OCI-LY3 (cell line): ENCODE measurements at regions not wholly inside any gene's neighbourhood (a gene's known extent, or its start where the extent isn't known, plus 50 kb on each side); places are given as distances from the start of the nearest gene placed in this dataset.

ENCODE experiments used
- H2AFZ ChIP-seq: fragments of 200-600, 300-600 bp; shearing (Covaris generic); 2 replicates; pipeline ENCODE4 v1.6.0; 2014; ENCODE audit warnings: antibody characterized with exemption, low read depth, low read length
- H3K27ac ChIP-seq: fragments of 200-600, 300-600 bp; sonication (generic); 2 replicates; pipeline ENCODE4 v1.5.1; 2014; ENCODE audit warnings: mild to moderate bottlenecking, low read length, moderate library complexity, mixed read lengths
- H3K27me3 ChIP-seq: fragments of 200-600, 300-600 bp; sonication (generic); 2 replicates; pipeline ENCODE4 v1.6.1; 2014; ENCODE audit warnings: low read depth, low read length, mixed read lengths
- H3K36me3 ChIP-seq: fragments of 200-600, 300-600 bp; sonication (generic); replicated peaks from 2 replicates; pipeline ENCODE3; 2014; ENCODE audit warnings: low read depth, low read length, mixed read lengths
- H3K4me1 ChIP-seq: fragments of 300-600, 200-600 bp; sonication (generic); 2 replicates; pipeline ENCODE4 v1.6.1; 2014; ENCODE audit warnings: low read length, mixed read lengths
- H3K4me2 ChIP-seq: fragments of 200-600, 300-600 bp; sonication (generic); 2 replicates; pipeline ENCODE4 v1.6.1; 2014; ENCODE audit warnings: low read length, mixed read lengths
- H3K4me3 ChIP-seq: fragments of 300-600, 200-600 bp; sonication (generic); 2 replicates; pipeline ENCODE4 v1.5.1; 2014; ENCODE audit warnings: antibody characterized with exemption, mild to moderate bottlenecking, low read length, moderate library complexity
- H3K79me2 ChIP-seq: fragments of 300-600, 200-600 bp; shearing (Covaris generic); 2 replicates; pipeline ENCODE4 v1.6.1; 2014; ENCODE audit warnings: mild to moderate bottlenecking, low read length, mixed read lengths
- H3K9ac ChIP-seq: fragments of 300-600, 200-600 bp; shearing (Covaris generic); 2 replicates; pipeline ENCODE4 v1.6.0; 2014; ENCODE audit warnings: mild to moderate bottlenecking, low read length, moderate library complexity
- H3K9me3 ChIP-seq: fragments of 200-600, 300-600 bp; shearing (Covaris generic); 2 replicates; pipeline ENCODE4 v1.6.1; 2014; ENCODE audit warnings: low read length, mixed read lengths; ENCODE audit not compliant: insufficient read depth
- H4K20me1 ChIP-seq: fragments of 200-600, 300-600 bp; sonication (generic); 2 replicates; pipeline ENCODE4 v1.6.1; 2016; ENCODE audit warnings: low read length, mixed read lengths; ENCODE audit not compliant: insufficient read depth
- EZH2phosphoT487 ChIP-seq: fragments of 200-600 bp; shearing (Covaris generic); IDR thresholded peaks from 2 replicates; pipeline ENCODE4 v1.6.1; 2018; ENCODE audit warnings: antibody characterized with exemption, mixed run types, low read depth
- TF ChIP-seq, protein P1 (sequence below): fragments of 200-600, 300-600 bp; sonication (generic); IDR thresholded peaks from 2 replicates; pipeline ENCODE4 v1.5.1; 2014; ENCODE audit warnings: antibody characterized with exemption, low read length, low read depth

GRCh38 chr16:9489835-9490467 is 398.5 kb downstream of the HAPSTR1 start:
- Histone ChIP-seq H3K9me3 (no peaks in the 10 kb centered on the region), H3K4me1 (no peaks in the 10 kb centered on the region), H3K4me3 (no peak overlapping the region), H3K9ac (no peak overlapping the region), H2AFZ (no peak overlapping the region), H3K4me2 (no peak overlapping the region), H3K79me2 (no peaks in the 10 kb centered on the region), H3K27ac (no peak overlapping the region), H3K27me3 (peaks cover 3% of the 10 kb centered on the region; the same call in 1 of the 2 replicates), H3K36me3 (no peaks in the 10 kb centered on the region), H4K20me1 (no peaks in the 10 kb centered on the region)
- TF ChIP-seq, protein P1, sequence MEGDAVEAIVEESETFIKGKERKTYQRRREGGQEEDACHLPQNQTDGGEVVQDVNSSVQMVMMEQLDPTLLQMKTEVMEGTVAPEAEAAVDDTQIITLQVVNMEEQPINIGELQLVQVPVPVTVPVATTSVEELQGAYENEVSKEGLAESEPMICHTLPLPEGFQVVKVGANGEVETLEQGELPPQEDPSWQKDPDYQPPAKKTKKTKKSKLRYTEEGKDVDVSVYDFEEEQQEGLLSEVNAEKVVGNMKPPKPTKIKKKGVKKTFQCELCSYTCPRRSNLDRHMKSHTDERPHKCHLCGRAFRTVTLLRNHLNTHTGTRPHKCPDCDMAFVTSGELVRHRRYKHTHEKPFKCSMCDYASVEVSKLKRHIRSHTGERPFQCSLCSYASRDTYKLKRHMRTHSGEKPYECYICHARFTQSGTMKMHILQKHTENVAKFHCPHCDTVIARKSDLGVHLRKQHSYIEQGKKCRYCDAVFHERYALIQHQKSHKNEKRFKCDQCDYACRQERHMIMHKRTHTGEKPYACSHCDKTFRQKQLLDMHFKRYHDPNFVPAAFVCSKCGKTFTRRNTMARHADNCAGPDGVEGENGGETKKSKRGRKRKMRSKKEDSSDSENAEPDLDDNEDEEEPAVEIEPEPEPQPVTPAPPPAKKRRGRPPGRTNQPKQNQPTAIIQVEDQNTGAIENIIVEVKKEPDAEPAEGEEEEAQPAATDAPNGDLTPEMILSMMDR: no peak
- TF ChIP-seq EZH2phosphoT487: no peak

DNA sequence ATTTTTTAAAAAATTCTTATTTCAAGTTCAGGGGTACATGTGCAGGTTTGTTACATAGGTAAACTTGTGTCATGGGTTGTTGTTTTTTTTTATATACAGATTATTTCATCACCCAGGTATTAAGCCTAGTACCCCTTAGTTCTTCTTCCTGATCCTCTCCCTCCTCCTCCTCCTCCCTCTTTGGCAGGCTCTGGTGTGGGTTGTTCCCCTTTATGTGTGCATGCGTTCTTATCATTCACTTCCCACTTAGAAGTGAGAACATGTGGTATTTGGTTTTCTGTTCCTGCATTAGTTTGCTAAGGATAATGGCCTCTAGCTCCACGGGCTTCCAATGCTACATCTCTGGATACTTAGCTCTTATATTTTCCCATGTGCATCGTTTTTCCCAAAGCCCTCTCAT is 404.4 kb downstream of the HAPSTR1 start:
- Histone ChIP-seq H3K79me2 (no peaks in the 10 kb centered on the region), H3K36me3 (no peaks in the 10 kb centered on the region), H3K4me2 (no peak overlapping the region), H3K9ac (no peak overlapping the region), H3K9me3 (no peaks in the 10 kb centered on the region), H3K4me1 (no peaks in the 10 kb centered on the region), H3K27ac (no peak overlapping the region), H4K20me1 (no peaks in the 10 kb centered on the region), H3K4me3 (no peak overlapping the region), H2AFZ (no peak overlapping the region), H3K27me3 (peaks cover 3% of the 10 kb centered on the region; the same call in 1 of the 2 replicates)
- no peak for TF ChIP-seq EZH2phosphoT487
- TF ChIP-seq, protein P1: no peak

DNA sequence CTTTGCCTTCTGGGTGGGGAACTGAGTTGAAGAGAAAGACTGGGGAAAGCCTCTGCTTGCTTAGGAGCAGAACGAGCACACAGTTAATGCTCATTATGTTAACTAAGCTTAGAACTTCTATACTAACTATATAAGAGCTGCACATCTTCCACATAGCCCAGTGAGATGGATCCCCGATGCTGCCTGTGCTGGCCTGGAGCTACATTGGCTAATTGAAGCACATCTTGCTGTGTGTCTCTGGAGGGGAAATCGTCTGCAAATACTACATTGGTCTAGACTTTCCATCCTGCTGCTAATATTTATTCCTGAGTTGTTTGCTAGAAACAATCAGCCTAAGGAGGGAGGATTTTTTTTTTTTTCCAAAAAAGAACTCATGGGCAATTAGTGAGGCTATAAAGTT is 406.3 kb downstream of the HAPSTR1 start:
- no peaks in the 10 kb centered on the region for H3K79me2 ChIP-seq
- no peaks in the 10 kb centered on the region for H3K9me3 ChIP-seq
- no peak overlapping the region for H3K9ac ChIP-seq
- H3K4me3 ChIP-seq: no peak overlapping the region
- no peaks in the 10 kb centered on the region for H3K4me1 ChIP-seq
- H3K36me3 ChIP-seq: no peaks in the 10 kb centered on the region
- H3K4me2 ChIP-seq: no peak overlapping the region
- H3K27me3 ChIP-seq: peaks cover 3% of the 10 kb centered on the region; the same call in 1 of the 2 replicates
- no peaks in the 10 kb centered on the region for H4K20me1 ChIP-seq
- H3K27ac ChIP-seq: no peak overlapping the region
- TF ChIP-seq EZH2phosphoT487: no peak
- TF ChIP-seq, protein P1: no peak
- no peak overlapping the region for H2AFZ ChIP-seq

DNA sequence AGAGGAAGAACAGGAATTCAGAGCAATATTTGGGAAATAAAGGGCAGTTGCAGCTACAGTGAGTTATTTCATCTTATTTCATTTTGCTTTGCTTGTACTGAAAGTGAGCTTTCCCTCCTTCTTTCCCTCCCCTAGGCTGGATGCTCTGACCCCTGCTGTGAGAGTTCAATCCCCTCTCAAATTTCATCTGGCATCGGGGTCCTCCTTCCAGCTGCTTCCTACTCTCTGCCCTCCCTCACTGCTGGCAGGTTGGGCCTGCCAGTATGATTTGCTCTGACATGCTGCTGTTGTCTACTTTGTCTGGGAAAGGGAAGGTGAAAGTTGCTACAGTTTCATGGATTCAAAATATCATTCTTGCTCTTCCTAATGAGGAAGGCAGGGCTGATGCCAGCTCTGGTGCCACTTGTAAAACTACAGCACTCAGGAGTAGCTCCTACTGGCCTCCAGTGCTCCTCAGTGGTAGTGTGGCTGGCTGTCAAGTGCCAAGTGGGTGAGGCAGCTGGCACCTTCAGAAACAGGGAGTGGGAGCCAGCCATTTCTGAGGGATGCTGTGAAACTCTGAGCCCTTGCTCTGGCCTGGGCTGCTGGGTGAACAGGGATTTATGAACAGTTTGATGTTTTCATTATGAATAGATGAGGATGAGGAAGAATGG is 408.6 kb downstream of the HAPSTR1 start:
- Histone ChIP-seq H3K4me3 (no peak overlapping the region), H3K36me3 (no peaks in the 10 kb centered on the region), H4K20me1 (no peaks in the 10 kb centered on the region), H3K4me2 (no peak overlapping the region), H3K79me2 (no peaks in the 10 kb centered on the region), H3K4me1 (no peaks in the 10 kb centered on the region), H3K9me3 (no peaks in the 10 kb centered on the region), H3K9ac (no peak overlapping the region), H2AFZ (no peak overlapping the region), H3K27me3 (no peaks in the 10 kb centered on the region), H3K27ac (no peak overlapping the region)
- TF ChIP-seq, protein P1: no peak
- no peak for TF ChIP-seq EZH2phosphoT487
